KMS-11 (cell line): ENCODE measurements at regions not wholly inside any gene's neighbourhood (a gene's known extent, or its start where the extent isn't known, plus 50 kb on each side); places are given as distances from the start of the nearest gene placed in this dataset.

Source experiments
- H2AFZ ChIP-seq: fragments of 200-600 bp; sonication (generic); 2 replicates; pipeline ENCODE4 v1.6.1; 2016; ENCODE audit warnings: antibody characterized with exemption, mixed run types, low read depth
- H3K27ac ChIP-seq: fragments of 200-600 bp; sonication (generic); 2 replicates; pipeline ENCODE4 v1.6.1; 2016; ENCODE audit warnings: mild to moderate bottlenecking, mixed run types
- H3K27me3 ChIP-seq: fragments of 200-600 bp; sonication (generic); 2 replicates; pipeline ENCODE4 v1.6.1; 2017; ENCODE audit warnings: mild to moderate bottlenecking, low read depth, mixed run types, moderate library complexity; ENCODE audit not compliant: insufficient read depth
- H3K36me3 ChIP-seq: fragments of 200-600 bp; sonication (generic); 2 replicates; pipeline ENCODE4 v1.6.1; 2017; ENCODE audit warnings: mild to moderate bottlenecking, mixed run types; ENCODE audit not compliant: insufficient read depth
- H3K4me1 ChIP-seq: fragments of 200-600 bp; sonication (generic); 2 replicates; pipeline ENCODE4 v1.6.1; 2016; ENCODE audit warnings: mild to moderate bottlenecking, low read depth, mixed run types; ENCODE audit not compliant: poor library complexity, severe bottlenecking
- H3K4me2 ChIP-seq: fragments of 200-600 bp; sonication (generic); 2 replicates; pipeline ENCODE4 v1.7.0; 2016; ENCODE audit warnings: mild to moderate bottlenecking, mixed run types
- H3K4me3 ChIP-seq: fragments of 200-600 bp; sonication (generic); IDR thresholded peaks from 2 replicates; pipeline ENCODE4 v1.6.1; 2017; ENCODE audit warnings: low read depth, low read length, mixed read lengths; ENCODE audit not compliant: insufficient read depth
- H3K79me2 ChIP-seq: fragments of 200-600 bp; sonication (generic); 2 replicates; pipeline ENCODE4 v1.6.1; 2016; ENCODE audit warnings: low read depth, mixed run types; ENCODE audit not compliant: insufficient read depth
- H3K9ac ChIP-seq: fragments of 200-600 bp; sonication (generic); 2 replicates; pipeline ENCODE4 v1.6.1; 2016; ENCODE audit warnings: mild to moderate bottlenecking, mixed run types
- H4K20me1 ChIP-seq: fragments of 200-600 bp; sonication (generic); 2 replicates; pipeline ENCODE4 v1.6.1; 2016; ENCODE audit warnings: mild to moderate bottlenecking, mixed run types; ENCODE audit not compliant: insufficient read depth
- TF ChIP-seq, protein P1 (sequence below): fragments of 200-600 bp; sonication (generic); conservative IDR thresholded peaks from 2 replicates; pipeline ENCODE4 v1.6.1; 2017; ENCODE audit warnings: low read depth, mild to moderate bottlenecking, antibody characterized with exemption, low read length, moderate library complexity, mixed read lengths

DNA sequence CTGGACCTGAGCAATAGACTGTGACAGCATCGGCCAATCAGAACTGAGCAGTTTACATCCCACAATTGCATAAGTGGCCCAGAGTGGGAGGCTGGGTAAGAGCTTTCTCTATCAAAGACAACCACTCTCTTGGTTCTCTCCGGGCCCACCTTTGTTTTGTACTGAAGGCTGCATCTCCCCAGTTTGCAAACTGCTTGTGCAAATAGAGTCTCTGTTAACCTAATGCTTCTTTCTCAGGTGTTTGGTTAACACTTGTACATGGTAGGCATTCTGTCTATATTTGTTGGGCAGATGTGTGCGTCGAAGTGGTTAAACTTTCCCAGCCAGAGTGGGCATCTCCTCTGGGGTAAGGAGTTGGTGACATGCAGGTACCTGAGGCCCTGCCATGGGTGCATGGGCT lies 177.1 kb downstream of the CDH26 start:
- no peak overlapping the region for H3K4me2 ChIP-seq
- no peaks in the 10 kb centered on the region for H4K20me1 ChIP-seq

DNA sequence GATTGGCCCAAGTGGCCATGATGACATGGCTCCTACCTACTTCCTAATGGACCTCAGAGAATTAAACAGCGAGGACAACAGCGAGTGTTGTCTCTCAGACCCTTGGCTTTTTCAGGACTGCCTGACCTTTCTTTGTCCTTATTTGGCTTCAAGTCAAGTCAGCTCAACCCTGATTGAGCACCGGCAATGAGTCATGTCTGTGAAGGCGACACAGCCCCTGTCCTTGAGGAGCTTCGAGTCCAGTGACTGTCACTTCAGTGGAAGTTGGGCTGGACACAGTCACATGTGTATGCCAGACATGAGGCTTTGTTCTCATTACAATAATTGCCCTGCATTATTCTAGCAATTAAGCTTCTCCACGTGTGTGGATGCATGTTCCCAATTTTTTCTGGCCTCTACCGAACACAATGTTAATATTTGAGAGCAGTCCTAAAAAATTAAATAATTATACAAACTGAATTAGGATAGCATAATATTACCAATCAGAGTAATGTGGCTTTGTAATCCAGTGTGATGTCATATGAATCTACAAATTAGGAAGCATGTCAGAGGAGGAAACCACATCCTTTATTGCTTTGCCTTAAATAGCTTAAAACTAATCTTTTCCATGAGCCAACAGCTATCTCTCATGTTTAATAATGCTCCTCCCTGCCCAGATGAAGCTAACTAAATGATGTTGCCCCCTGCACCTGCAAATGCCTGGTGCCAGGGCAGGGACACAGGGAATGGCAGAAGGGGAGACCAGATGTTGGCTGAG lies 178.6 kb downstream of the CDH26 start:
- no peak overlapping the region for H3K9ac ChIP-seq
- H3K27ac ChIP-seq = no peak overlapping the region
- H4K20me1 ChIP-seq = no peaks in the 10 kb centered on the region
- H3K27me3 ChIP-seq = no peaks in the 10 kb centered on the region
- H3K79me2 ChIP-seq = no peaks in the 10 kb centered on the region
- no peaks in the 10 kb centered on the region for H3K4me1 ChIP-seq
- no peak overlapping the region for H3K4me3 ChIP-seq
- H3K36me3 ChIP-seq = no peaks in the 10 kb centered on the region
- no peak overlapping the region for H3K4me2 ChIP-seq
- TF ChIP-seq, protein P1, sequence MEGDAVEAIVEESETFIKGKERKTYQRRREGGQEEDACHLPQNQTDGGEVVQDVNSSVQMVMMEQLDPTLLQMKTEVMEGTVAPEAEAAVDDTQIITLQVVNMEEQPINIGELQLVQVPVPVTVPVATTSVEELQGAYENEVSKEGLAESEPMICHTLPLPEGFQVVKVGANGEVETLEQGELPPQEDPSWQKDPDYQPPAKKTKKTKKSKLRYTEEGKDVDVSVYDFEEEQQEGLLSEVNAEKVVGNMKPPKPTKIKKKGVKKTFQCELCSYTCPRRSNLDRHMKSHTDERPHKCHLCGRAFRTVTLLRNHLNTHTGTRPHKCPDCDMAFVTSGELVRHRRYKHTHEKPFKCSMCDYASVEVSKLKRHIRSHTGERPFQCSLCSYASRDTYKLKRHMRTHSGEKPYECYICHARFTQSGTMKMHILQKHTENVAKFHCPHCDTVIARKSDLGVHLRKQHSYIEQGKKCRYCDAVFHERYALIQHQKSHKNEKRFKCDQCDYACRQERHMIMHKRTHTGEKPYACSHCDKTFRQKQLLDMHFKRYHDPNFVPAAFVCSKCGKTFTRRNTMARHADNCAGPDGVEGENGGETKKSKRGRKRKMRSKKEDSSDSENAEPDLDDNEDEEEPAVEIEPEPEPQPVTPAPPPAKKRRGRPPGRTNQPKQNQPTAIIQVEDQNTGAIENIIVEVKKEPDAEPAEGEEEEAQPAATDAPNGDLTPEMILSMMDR = no peak
- no peak overlapping the region for H2AFZ ChIP-seq

More for the DNA sequence above, 177.1 kb downstream of the CDH26 start:
- Histone ChIP-seq H2AFZ (no peak overlapping the region), H3K9ac (no peak overlapping the region), H3K4me1 (no peaks in the 10 kb centered on the region), H3K79me2 (no peaks in the 10 kb centered on the region), H3K4me3 (no peak overlapping the region), H3K27me3 (no peaks in the 10 kb centered on the region), H3K36me3 (no peaks in the 10 kb centered on the region), H3K27ac (no peak overlapping the region)
- TF ChIP-seq, protein P1 = no peak

DNA sequence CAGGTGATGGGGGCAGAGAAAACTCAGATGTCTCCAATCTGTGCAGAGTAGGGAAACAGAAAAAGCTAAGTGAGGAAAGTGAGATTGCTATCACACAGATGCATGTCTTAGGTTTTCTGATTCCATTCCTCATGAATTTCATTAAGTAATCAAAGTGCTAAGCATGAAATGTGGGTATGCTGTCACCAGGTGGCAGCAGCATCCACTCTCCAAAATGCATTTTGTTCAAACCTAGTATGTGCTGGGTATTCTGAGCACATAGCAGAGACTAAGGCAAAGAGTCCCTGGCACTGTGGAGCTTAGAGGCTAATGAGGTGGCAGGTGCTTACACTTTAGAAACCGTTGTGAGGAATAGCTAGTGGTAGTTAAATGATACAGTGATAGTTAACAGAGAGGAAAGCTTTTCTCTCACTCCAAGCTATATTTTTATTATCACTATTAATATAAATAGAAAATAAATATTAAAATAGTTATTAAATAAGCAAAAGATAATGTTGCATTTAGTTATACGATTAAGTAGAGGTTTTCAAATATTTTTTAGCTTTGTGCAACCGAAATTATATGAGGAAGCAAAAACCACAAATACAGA lies 179.5 kb downstream of the CDH26 start:
- no peaks in the 10 kb centered on the region for H4K20me1 ChIP-seq
- no peaks in the 10 kb centered on the region for H3K27me3 ChIP-seq
- TF ChIP-seq, protein P1 = peak; percentile 72
- H3K36me3 ChIP-seq = no peaks in the 10 kb centered on the region
- H3K9ac ChIP-seq = no peak overlapping the region
- H2AFZ ChIP-seq = no peak overlapping the region
- no peak overlapping the region for H3K4me2 ChIP-seq
- no peak overlapping the region for H3K27ac ChIP-seq
- H3K79me2 ChIP-seq = no peaks in the 10 kb centered on the region
- H3K4me3 ChIP-seq = no peak overlapping the region
- H3K4me1 ChIP-seq = no peaks in the 10 kb centered on the region

DNA sequence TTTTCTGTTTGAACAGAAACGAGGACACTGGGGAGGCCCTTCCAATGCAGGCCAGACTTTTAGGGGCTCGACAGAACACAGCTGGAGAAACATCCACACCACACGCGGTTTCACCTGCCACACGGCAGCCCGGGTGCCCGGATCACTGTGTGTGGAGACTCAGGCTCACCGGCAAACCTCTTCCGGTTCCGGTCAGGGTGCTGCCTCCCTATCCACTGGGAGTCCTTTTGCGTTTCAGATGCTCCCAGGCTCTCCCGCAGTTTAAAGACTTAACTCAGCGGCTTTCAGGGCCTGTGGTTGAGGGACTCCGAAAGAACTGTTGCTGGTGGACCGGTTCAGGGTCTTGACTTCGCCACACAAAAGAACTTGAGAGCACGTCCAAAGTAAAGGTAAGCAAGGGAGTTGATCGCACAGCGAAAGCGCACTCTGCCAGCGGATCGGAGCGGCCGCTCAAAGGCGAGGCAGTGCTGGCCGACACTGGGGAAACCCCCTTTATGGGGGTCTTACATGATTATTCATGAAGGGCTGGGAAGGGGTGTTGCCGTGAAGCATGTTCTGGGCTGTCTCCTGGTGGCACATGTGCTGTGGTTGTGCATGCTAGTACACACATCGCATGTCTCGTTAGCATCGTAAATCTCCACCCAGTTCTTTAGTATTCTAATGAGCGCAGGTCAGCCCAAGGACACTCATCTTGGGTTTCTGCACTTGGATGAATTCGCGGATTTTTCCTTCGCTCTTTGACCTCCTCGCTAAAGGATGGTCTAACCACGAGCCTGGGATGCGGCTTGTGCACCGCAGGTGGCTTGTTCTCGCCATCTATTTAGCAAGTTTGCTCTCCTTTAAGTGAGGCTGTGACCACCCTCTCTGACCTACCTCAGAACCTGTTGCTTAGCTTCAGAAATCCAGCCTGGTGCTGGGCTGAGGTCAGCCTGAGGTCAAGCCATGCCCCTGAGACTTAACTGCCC lies 180.3 kb downstream of the CDH26 start:
- Histone ChIP-seq H3K36me3 (no peaks in the 10 kb centered on the region), H3K27ac (no peak overlapping the region), H3K4me1 (no peaks in the 10 kb centered on the region), H3K9ac (no peak overlapping the region), H3K27me3 (no peaks in the 10 kb centered on the region), H3K4me2 (no peak overlapping the region), H2AFZ (no peak overlapping the region), H4K20me1 (no peaks in the 10 kb centered on the region), H3K4me3 (no peak overlapping the region), H3K79me2 (no peaks in the 10 kb centered on the region)
- TF ChIP-seq, protein P1 = no peak
